ENCODE measurements at regions not wholly inside any gene's neighbourhood (a gene's known extent, or its start where the extent isn't known, plus 50 kb on each side); places are given as distances from the start of the nearest gene placed in this dataset.

DNA sequence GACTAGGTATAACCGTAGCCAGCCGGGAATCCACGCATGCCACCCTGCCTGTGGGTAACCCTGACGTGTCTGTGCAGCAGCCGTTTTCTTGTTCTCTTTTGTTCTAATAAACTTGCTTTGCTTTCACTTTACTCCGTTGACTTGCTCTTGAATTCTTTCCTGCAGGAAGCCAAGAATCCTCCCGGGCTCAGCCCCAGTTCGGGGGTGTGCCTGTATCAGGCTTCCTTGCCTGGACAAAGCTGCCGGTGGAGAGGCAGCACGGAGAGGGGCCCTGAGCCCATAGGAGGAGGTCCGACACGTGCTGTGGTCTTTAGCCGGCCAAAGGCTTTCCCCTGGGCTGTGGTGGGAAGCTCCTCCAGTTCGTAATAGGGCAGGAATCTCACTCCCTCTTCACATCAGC, 256.5 kb upstream of the PPP2R2D start:
- Histone ChIP-seq H3K4me3 (no peak overlapping the region), H3K4me1 (no peaks in the 10 kb centered on the region), H3K36me3 (no peaks in the 10 kb centered on the region), H3K9me3 (no peaks in the 10 kb centered on the region), H3K27me3 (no peaks in the 10 kb centered on the region), H3K27ac (no peak overlapping the region)
- intact Hi-C loops (cut with DNase I; ENCODE audit: low total_unique reads), result no loop called here
- TF ChIP-seq POLR2A (IDR thresholded peaks at IDR 0.05) (no peak), CTCF (IDR thresholded peaks at IDR 0.05) (no peak)
- no peak for DNase-seq

GRCh38 chr10:131644864-131645658, 255.7 kb upstream of the PPP2R2D start:
- TF ChIP-seq CTCF (IDR thresholded peaks at IDR 0.05), result no peak
- TF ChIP-seq POLR2A (IDR thresholded peaks at IDR 0.05), result no peak
- intact Hi-C loops (cut with DNase I; ENCODE audit: low total_unique reads), result no loop called here

DNA sequence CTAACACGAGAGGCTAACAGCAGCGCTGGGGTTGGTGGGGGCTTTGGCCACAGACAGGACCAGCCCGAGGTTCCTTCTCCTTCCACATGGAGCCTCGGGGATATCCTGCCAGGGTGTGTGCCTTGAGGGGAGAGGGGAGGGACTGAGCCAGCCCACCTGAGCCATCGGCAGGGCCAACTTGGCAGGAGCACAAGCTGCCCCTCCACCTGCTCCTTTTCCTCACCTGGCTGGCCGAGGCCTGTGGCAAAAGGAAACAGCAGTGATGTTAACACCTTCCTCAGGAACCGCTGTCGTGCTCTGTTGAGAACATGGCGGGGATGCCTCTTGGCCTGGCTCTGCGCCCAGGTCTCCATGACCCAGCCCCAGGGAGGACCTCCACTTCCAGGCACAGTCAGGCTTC, 255.1 kb upstream of the PPP2R2D start:
- no peak for DNase-seq
- TF ChIP-seq POLR2A (IDR thresholded peaks at IDR 0.05), result no peak
- no peak for TF ChIP-seq CTCF (IDR thresholded peaks at IDR 0.05)
- intact Hi-C loops (cut with DNase I; ENCODE audit: low total_unique reads), result no loop called here
- Histone ChIP-seq H3K4me3 (no peak overlapping the region), H3K27ac (no peak overlapping the region), H3K9me3 (no peaks in the 10 kb centered on the region), H3K36me3 (no peaks in the 10 kb centered on the region), H3K4me1 (no peaks in the 10 kb centered on the region), H3K27me3 (no peaks in the 10 kb centered on the region)

More at GRCh38 chr10:131644864-131645658, 255.7 kb upstream of the PPP2R2D start:
- DNase-seq, result no peak
- Histone ChIP-seq H3K36me3 (no peaks in the 10 kb centered on the region), H3K4me1 (no peaks in the 10 kb centered on the region), H3K27me3 (no peaks in the 10 kb centered on the region), H3K27ac (no peak overlapping the region), H3K9me3 (no peaks in the 10 kb centered on the region), H3K4me3 (no peak overlapping the region)

DNA sequence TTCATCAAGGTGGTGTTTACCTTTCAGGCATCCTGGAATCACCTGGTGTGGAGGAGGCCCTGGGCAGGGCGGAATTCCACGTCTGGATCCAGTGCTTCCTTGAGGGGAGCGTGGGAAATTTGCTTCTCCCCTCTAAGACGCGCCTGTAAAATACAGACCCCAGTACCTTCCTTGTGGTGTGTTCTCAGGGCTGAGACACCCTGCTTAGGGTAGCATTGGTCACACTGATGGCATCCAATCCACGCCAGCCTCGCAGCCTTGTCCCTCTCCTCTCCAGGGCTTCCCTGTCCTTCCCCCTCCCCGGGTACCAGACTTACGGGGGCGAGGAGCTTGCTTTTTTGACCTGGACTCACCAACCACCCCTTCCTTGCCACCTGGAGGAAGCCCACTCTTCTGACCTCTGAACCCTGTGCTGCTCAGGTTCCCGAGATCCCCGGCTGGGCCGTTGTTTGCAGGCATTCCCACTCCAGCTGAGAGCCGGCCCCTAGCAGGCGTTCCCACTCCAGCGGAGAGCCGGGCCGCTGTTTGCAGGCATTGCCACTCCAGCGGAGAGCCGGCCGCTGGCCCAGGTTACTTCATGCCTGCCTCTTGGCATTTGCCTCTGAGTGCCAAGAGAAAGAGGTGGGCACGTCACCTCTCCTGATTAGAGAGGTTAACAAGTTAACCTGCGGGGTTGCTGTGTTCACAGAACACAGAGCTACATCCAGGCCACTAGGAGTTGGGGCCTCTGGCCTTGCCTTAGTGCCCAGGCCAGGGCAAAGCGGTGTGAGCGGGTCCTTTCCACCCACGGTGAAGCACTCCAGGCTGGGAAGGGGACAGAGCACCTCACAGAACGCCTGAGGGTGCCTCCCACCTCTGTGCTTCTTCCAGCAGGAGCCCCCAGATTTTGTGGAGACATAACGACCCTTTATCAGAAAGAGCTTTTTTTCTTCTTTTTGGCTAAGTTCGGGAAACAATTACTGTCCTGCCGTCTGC, 254.0 kb upstream of the PPP2R2D start:
- Histone ChIP-seq H3K36me3 (no peaks in the 10 kb centered on the region), H3K27ac (no peak overlapping the region), H3K4me1 (no peaks in the 10 kb centered on the region), H3K4me3 (no peak overlapping the region), H3K27me3 (no peaks in the 10 kb centered on the region), H3K9me3 (no peaks in the 10 kb centered on the region)
- intact Hi-C loops (cut with DNase I; ENCODE audit: low total_unique reads), result no loop called here
- TF ChIP-seq POLR2A (IDR thresholded peaks at IDR 0.05), result no peak
- TF ChIP-seq CTCF (IDR thresholded peaks at IDR 0.05), result no peak
- no peak for DNase-seq

DNA sequence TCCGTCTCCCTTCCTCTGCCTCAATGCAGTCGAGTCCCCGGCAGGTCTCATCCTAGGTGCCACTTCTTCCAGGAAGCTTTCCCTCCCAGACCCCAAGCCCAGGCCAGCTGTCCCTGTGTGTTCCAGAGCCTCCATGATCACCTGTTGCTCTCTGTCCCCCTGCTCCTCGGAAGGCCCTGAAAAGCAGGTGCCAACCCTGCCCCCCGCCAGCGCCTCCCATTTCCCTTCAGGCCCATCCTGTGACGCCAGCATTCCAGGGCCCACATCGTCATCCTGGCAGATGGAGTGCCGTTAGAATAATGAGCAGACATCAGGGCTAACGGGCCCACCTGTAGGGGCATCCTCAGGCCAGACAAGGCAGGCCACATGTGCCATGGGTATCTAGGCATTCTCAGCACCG, 253.0 kb upstream of the PPP2R2D start:
- no peaks in the 10 kb centered on the region for H3K4me1 ChIP-seq
- DNase-seq, result no peak
- no peak overlapping the region for H3K4me3 ChIP-seq
- intact Hi-C loops (cut with DNase I; ENCODE audit: low total_unique reads), result no loop called here
- no peak overlapping the region for H3K27ac ChIP-seq
- no peaks in the 10 kb centered on the region for H3K9me3 ChIP-seq
- H3K27me3 ChIP-seq, result peaks cover 0 to 4% of the 10 kb centered on the region in 2 donors
- no peaks in the 10 kb centered on the region for H3K36me3 ChIP-seq
- no peak for TF ChIP-seq POLR2A (IDR thresholded peaks at IDR 0.05)
- no peak for TF ChIP-seq CTCF (IDR thresholded peaks at IDR 0.05)

Measured in uterus (tissue), 3 donors.